ENCODE measurements at regions not wholly inside any gene's neighbourhood (a gene's known extent, or its start where the extent isn't known, plus 50 kb on each side); places are given as distances from the start of the nearest gene placed in this dataset.

DNA sequence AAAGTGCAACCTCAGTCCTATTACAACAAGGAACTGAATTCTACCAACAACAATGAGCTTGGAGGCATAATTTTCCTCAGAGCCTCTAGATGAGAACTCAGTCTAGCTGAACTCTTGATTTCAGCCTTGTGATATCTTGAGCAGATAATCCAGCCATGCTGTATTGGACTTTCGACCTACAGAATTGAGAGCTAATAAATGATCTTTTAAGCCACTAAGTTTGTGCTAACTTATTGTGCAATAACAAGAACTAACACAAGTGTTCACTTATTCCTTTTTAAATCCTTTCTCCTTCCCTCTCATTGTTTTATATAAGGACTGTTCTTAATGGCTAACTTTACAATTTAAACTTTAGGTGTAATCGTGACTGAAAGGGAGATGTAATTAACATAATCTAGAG lies 140.7 kb downstream of the MAGEB17 start:
- Mint-ChIP-seq H3K27ac (ENCODE audit: unreplicated experiment) (no peak overlapping the region), H3K4me3 (ENCODE audit: low read depth, unreplicated experiment) (no peak overlapping the region), H3K36me3 (ENCODE audit: insufficient read depth, unreplicated experiment) (no peaks in the 10 kb centered on the region), H3K4me1 (ENCODE audit: low read depth, unreplicated experiment) (peaks cover 35% of the 10 kb centered on the region), H3K27me3 (ENCODE audit: unreplicated experiment) (no peaks in the 10 kb centered on the region), H3K9me3 (ENCODE audit: low read depth, unreplicated experiment) (peaks cover 2% of the 10 kb centered on the region)
- no TSS peak for BruUV-seq (replicated peaks)
- CTCF ChIA-PET = interaction anchor here (0.7 kb wide), 1 partner anchor 47 kb away, joined by 3 read pairs; no protein-coding TSS in a partner anchor
- intact Hi-C loops (cut with micrococcal nuclease; ENCODE audit: unreplicated experiment) = no loop called here
- no peak for DNase-seq
- TF ChIP-seq, protein P1, sequence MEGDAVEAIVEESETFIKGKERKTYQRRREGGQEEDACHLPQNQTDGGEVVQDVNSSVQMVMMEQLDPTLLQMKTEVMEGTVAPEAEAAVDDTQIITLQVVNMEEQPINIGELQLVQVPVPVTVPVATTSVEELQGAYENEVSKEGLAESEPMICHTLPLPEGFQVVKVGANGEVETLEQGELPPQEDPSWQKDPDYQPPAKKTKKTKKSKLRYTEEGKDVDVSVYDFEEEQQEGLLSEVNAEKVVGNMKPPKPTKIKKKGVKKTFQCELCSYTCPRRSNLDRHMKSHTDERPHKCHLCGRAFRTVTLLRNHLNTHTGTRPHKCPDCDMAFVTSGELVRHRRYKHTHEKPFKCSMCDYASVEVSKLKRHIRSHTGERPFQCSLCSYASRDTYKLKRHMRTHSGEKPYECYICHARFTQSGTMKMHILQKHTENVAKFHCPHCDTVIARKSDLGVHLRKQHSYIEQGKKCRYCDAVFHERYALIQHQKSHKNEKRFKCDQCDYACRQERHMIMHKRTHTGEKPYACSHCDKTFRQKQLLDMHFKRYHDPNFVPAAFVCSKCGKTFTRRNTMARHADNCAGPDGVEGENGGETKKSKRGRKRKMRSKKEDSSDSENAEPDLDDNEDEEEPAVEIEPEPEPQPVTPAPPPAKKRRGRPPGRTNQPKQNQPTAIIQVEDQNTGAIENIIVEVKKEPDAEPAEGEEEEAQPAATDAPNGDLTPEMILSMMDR (IDR thresholded peaks at IDR 0.05; ENCODE audit: unreplicated experiment) = no peak

GRCh38 chrX:16308773-16309172 lies 141.5 kb downstream of the MAGEB17 start:
- intact Hi-C loops (cut with micrococcal nuclease; ENCODE audit: unreplicated experiment) = no loop called here
- peaks cover 2% of the 10 kb centered on the region for H3K9me3 Mint-ChIP-seq (ENCODE audit: low read depth, unreplicated experiment)
- no peak overlapping the region for H3K4me3 Mint-ChIP-seq (ENCODE audit: low read depth, unreplicated experiment)
- no peaks in the 10 kb centered on the region for H3K27me3 Mint-ChIP-seq (ENCODE audit: unreplicated experiment)
- DNase-seq = no peak
- no TSS peak for BruUV-seq (replicated peaks)
- H3K4me1 Mint-ChIP-seq (ENCODE audit: low read depth, unreplicated experiment) = peaks cover 35% of the 10 kb centered on the region
- H3K27ac Mint-ChIP-seq (ENCODE audit: unreplicated experiment) = no peak overlapping the region
- CTCF ChIA-PET = no interaction called here
- H3K36me3 Mint-ChIP-seq (ENCODE audit: insufficient read depth, unreplicated experiment) = no peaks in the 10 kb centered on the region
- TF ChIP-seq, protein P1 (IDR thresholded peaks at IDR 0.05; ENCODE audit: unreplicated experiment) = no peak

- Mint-ChIP-seq H3K27me3 (ENCODE audit: unreplicated experiment) (no peaks in the 10 kb centered on the region), H3K4me1 (ENCODE audit: low read depth, unreplicated experiment) (peaks cover 35% of the 10 kb centered on the region), H3K36me3 (ENCODE audit: insufficient read depth, unreplicated experiment) (no peaks in the 10 kb centered on the region), H3K9me3 (ENCODE audit: low read depth, unreplicated experiment) (peaks cover 2% of the 10 kb centered on the region), H3K27ac (ENCODE audit: unreplicated experiment) (peak overlapping the region; percentile 93), H3K4me3 (ENCODE audit: low read depth, unreplicated experiment) (no peak overlapping the region)
- BruUV-seq (replicated peaks) = no TSS peak
- TF ChIP-seq, protein P1 (IDR thresholded peaks at IDR 0.05; ENCODE audit: unreplicated experiment) = no peak
- intact Hi-C loops (cut with micrococcal nuclease; ENCODE audit: unreplicated experiment) = no loop called here
- DNase-seq = peak; percentile 30
- CTCF ChIA-PET = no interaction called here
Measured at GRCh38 chrX:16310326-16310725, 143.0 kb downstream of the MAGEB17 start.

DNA sequence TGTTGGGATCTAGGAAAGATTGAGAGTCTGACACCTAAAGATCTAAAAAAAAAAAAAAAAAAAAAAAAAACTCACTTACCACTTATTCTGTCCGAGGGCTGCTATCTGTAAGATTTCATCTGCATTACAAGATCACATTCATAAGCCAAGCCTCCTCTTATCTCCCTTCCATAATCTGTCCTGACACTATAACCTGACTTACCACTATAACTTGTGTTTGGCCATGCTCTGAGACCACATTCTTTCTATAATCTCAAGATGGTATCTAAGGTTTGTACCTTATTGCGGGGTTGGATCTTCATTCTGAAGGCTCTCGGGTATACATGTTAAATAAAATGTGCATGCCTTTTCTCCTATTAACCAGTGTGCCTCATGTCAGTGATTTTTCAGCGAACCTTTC lies 144.4 kb downstream of the MAGEB17 start:
- Mint-ChIP-seq H3K4me3 (ENCODE audit: low read depth, unreplicated experiment) (no peak overlapping the region), H3K4me1 (ENCODE audit: low read depth, unreplicated experiment) (peaks cover 35% of the 10 kb centered on the region), H3K9me3 (ENCODE audit: low read depth, unreplicated experiment) (peaks cover 2% of the 10 kb centered on the region), H3K27me3 (ENCODE audit: unreplicated experiment) (no peaks in the 10 kb centered on the region), H3K27ac (ENCODE audit: unreplicated experiment) (peak overlapping the region; percentile 50), H3K36me3 (ENCODE audit: insufficient read depth, unreplicated experiment) (no peaks in the 10 kb centered on the region)
- intact Hi-C loops (cut with micrococcal nuclease; ENCODE audit: unreplicated experiment) = no loop called here
- DNase-seq = no peak
- TF ChIP-seq, protein P1 (IDR thresholded peaks at IDR 0.05; ENCODE audit: unreplicated experiment) = no peak
- CTCF ChIA-PET = interaction anchor here (0.7 kb wide), 1 partner anchor 383 kb away, joined by 7 read pairs; no protein-coding TSS in a partner anchor
- BruUV-seq (replicated peaks) = no TSS peak

All from Calu3 (cell line).